Osteocyte (in vitro differentiated cells): ENCODE measurements at regions not wholly inside any gene's neighbourhood (a gene's known extent, or its start where the extent isn't known, plus 50 kb on each side); places are given as distances from the start of the nearest gene placed in this dataset.

Experiments used
- DNase-seq: peaks from one replicate; pipeline ENCODE4 v3.0.0; 2021; ENCODE audit warnings: mixed read lengths; ENCODE audit not compliant: unreplicated experiment; ENCODE audit errors: extremely low spot score
- H3K27ac Mint-ChIP-seq: one replicate; pipeline ENCODE4 v1.8.0; 2021; ENCODE audit warnings: mild to moderate bottlenecking, mixed read lengths; ENCODE audit not compliant: unreplicated experiment
- H3K27me3 Mint-ChIP-seq: one replicate; pipeline ENCODE4 v1.8.0; 2021; ENCODE audit warnings: mixed read lengths; ENCODE audit not compliant: unreplicated experiment
- H3K36me3 Mint-ChIP-seq: one replicate; pipeline ENCODE4 v1.8.0; 2021; ENCODE audit warnings: mixed read lengths; ENCODE audit not compliant: unreplicated experiment
- H3K4me1 Mint-ChIP-seq: one replicate; pipeline ENCODE4 v1.8.0; 2021; ENCODE audit warnings: mixed read lengths; ENCODE audit not compliant: unreplicated experiment
- H3K4me3 Mint-ChIP-seq: one replicate; pipeline ENCODE4 v1.8.0; 2021; ENCODE audit warnings: mild to moderate bottlenecking, moderate library complexity, mixed read lengths; ENCODE audit not compliant: unreplicated experiment
- H3K9me3 Mint-ChIP-seq: one replicate; pipeline ENCODE4 v1.8.0; 2021; ENCODE audit warnings: mixed read lengths; ENCODE audit not compliant: unreplicated experiment
- TF ChIP-seq, protein P1 (sequence below): fragments of 200-600 bp; sonication (generic); IDR thresholded peaks from 2 replicates; pipeline ENCODE4 v1.5.0; 2021; ENCODE audit warnings: antibody characterized with exemption, mild to moderate bottlenecking, moderate library complexity

DNA sequence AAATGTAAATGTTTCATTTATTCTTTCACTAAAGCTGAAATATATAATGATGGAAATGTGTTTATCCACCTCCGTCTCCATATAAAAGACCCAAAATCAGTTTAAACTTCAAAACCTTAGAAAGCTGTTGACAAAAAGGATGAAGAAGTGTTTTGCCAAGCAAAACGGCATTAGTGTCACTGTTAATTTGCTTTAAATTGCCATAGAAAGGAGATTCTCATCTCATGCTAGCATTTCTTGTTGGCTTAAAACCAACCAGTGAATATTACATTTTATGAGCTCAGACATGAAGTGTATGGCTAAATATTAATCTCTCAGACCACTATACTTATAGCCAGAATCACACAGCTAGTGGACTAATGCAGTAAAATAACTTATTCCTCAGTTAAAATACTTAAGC lies 398.8 kb downstream of the KIF2B start:
- H3K27ac Mint-ChIP-seq: no peak overlapping the region
- DNase-seq: no peak

DNA sequence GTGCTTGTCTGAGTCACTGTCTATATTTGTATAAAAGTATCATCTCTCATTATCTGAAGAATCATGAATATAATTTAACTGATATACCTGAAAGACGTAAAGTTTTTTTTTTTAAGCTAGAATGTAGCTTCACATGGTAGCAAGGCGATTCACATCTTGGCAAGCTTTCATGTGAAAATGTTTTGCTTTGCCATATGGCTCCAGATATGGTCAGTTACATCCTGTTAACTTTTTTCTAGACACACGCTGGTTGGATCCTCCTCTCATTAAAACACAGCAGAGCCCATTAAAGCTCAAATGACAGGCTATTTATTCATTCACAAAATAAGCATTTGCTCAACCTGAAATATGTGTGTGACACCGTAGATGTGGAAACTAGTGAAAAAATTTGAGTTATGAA lies 412.8 kb downstream of the KIF2B start:
- Mint-ChIP-seq H3K27me3 (no peaks in the 10 kb centered on the region), H3K9me3 (peaks cover 38% of the 10 kb centered on the region), H3K36me3 (no peaks in the 10 kb centered on the region), H3K27ac (no peak overlapping the region), H3K4me1 (no peaks in the 10 kb centered on the region), H3K4me3 (no peak overlapping the region)
- DNase-seq: no peak
- TF ChIP-seq, protein P1, sequence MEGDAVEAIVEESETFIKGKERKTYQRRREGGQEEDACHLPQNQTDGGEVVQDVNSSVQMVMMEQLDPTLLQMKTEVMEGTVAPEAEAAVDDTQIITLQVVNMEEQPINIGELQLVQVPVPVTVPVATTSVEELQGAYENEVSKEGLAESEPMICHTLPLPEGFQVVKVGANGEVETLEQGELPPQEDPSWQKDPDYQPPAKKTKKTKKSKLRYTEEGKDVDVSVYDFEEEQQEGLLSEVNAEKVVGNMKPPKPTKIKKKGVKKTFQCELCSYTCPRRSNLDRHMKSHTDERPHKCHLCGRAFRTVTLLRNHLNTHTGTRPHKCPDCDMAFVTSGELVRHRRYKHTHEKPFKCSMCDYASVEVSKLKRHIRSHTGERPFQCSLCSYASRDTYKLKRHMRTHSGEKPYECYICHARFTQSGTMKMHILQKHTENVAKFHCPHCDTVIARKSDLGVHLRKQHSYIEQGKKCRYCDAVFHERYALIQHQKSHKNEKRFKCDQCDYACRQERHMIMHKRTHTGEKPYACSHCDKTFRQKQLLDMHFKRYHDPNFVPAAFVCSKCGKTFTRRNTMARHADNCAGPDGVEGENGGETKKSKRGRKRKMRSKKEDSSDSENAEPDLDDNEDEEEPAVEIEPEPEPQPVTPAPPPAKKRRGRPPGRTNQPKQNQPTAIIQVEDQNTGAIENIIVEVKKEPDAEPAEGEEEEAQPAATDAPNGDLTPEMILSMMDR: no peak

More for the DNA sequence above, 398.8 kb downstream of the KIF2B start:
- Mint-ChIP-seq H3K4me3 (no peak overlapping the region), H3K36me3 (no peaks in the 10 kb centered on the region), H3K4me1 (no peaks in the 10 kb centered on the region), H3K27me3 (no peaks in the 10 kb centered on the region), H3K9me3 (peaks cover 27% of the 10 kb centered on the region)
- TF ChIP-seq, protein P1: no peak

DNA sequence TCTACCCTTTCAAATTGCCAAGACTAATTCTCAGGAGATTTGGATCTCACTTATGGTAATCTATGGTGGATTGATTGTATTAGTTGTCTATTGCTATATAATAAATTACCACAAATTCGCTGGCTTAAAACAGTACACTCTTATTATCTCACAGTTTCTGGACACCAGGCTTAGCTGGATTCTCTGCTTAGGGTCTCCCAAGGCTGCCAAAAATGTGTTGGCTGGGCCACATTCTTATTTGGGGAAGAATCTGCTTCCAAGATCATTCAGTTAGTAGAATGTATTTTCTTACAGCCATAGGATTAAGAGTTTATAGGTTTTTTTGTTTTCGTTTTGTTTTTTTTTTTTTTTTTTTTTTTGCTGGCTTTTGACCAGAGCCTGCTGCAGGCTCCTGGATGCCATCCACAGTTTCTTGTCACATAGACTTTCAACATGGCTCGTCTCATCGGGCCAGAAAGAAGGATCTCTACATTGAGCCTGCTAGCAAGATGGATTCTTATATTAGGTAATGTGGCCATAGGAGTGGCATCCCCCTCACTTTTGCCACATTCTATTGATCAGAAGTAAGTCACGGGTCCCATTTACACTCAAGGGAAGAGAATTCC lies 415.3 kb downstream of the KIF2B start:
- no peaks in the 10 kb centered on the region for H3K36me3 Mint-ChIP-seq
- TF ChIP-seq, protein P1: no peak
- H3K27ac Mint-ChIP-seq: no peak overlapping the region
- no peaks in the 10 kb centered on the region for H3K27me3 Mint-ChIP-seq
- no peak for DNase-seq
- peaks cover 42% of the 10 kb centered on the region for H3K9me3 Mint-ChIP-seq
- no peaks in the 10 kb centered on the region for H3K4me1 Mint-ChIP-seq
- H3K4me3 Mint-ChIP-seq: no peak overlapping the region

DNA sequence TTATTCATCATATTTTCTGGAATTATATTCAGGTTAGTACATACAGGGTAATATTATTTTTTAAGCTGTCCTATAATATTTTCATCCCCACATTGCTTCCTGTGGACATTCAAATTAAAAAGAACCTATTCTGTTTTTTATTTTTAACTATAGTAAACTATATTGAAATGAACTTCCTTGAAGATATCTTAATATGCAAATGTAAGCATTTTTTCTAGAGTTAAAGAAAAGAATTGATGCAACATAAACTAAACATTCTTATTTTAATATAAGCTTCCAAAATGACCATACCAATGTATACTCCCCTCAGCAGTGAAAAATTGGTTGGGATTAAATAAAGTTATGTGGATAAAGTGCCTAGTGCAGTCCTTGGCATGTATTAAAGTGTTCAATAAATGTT lies 416.6 kb downstream of the KIF2B start:
- DNase-seq: no peak
- Mint-ChIP-seq H3K27ac (no peak overlapping the region), H3K4me3 (no peak overlapping the region), H3K4me1 (no peaks in the 10 kb centered on the region), H3K27me3 (no peaks in the 10 kb centered on the region), H3K36me3 (no peaks in the 10 kb centered on the region), H3K9me3 (peaks cover 47% of the 10 kb centered on the region)
- TF ChIP-seq, protein P1: no peak

DNA sequence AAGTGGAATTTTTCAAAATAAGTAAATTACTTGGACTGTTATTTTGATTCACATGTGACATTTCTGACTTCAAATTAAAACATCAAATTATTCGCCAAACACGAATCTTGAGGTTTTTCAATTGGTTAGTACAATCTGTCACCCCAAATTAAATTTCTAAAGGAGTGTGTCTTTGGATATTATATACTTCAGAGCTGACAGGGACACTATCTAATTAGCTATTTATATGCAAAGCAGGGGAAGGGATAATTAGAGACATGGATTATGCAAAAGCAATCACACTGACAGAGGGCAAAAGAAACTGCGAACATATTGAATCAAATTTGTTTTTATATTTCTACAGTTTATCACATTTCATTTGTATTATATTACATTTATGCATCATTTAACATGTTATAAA lies 433.0 kb downstream of the KIF2B start:
- H3K4me1 Mint-ChIP-seq: no peaks in the 10 kb centered on the region
- H3K9me3 Mint-ChIP-seq: peaks cover 26% of the 10 kb centered on the region
- no peak overlapping the region for H3K27ac Mint-ChIP-seq
- TF ChIP-seq, protein P1: no peak
- no peaks in the 10 kb centered on the region for H3K27me3 Mint-ChIP-seq
- no peaks in the 10 kb centered on the region for H3K36me3 Mint-ChIP-seq
- no peak for DNase-seq
- H3K4me3 Mint-ChIP-seq: no peak overlapping the region
